ENCODE measurements at regions not wholly inside any gene's neighbourhood (a gene's known extent, or its start where the extent isn't known, plus 50 kb on each side); places are given as distances from the start of the nearest gene placed in this dataset.

GRCh38 chr15:95499397-95499796 lies 831.1 kb upstream of the NR2F2 start:
- Histone ChIP-seq H3K23me2 (ENCODE audit: low read depth, low read length) (no peaks in the 10 kb centered on the region), H4K8ac (ENCODE audit: extremely low read depth, insufficient read depth, low read length) (no peak overlapping the region), H2AFZ (ENCODE audit: low read length) (0 out of 2 replicates have a peak overlapping the region, but pooled peaks have one; percentile 23), H3K14ac (ENCODE audit: insufficient read length) (no peak overlapping the region), H2BK15ac (ENCODE audit: low read length) (no peak overlapping the region), H2BK20ac (ENCODE audit: low read length) (no peak overlapping the region), H3K4me2 (ENCODE audit: insufficient read depth in 1 of 2, low read depth in 2 of 2, low read length in 2 of 2) (no peak overlapping the region), H2BK5ac (ENCODE audit: low read depth, low read length) (no peak overlapping the region), H2AK5ac (ENCODE audit: low read depth, low read length) (no peak overlapping the region), H3K79me1 (ENCODE audit: low read depth, low read length) (no peaks in the 10 kb centered on the region), H3K36me3 (ENCODE audit: control insufficient read depth in 2 of 4, insufficient read depth in 4 of 4, low read length in 3 of 4) (no peaks in the 10 kb centered on the region), H3K9ac (replicated peaks in 1 of 4; ENCODE audit: extremely low read depth in 1 of 4, low read depth in 3 of 4, low read length in 3 of 4) (no peak overlapping the region), H2BK120ac (replicated peaks; ENCODE audit: low read depth, low read length) (no peak overlapping the region), H3K56ac (replicated peaks; ENCODE audit: insufficient read length, low read depth, low read length) (no peak overlapping the region), H3K9me3 (ENCODE audit: insufficient read depth in 2 of 2, low read depth in 1 of 2, low read length in 1 of 2) (no peaks in the 10 kb centered on the region), H3K79me2 (ENCODE audit: control insufficient read depth in 1 of 2, insufficient read depth in 2 of 2, low read length in 2 of 2) (no peaks in the 10 kb centered on the region), H3K4me3 (ENCODE audit: extremely low read depth in 1 of 4, insufficient read depth in 2 of 4, low read depth in 3 of 4, low read length in 4 of 4) (no peak overlapping the region), H3K4ac (replicated peaks; ENCODE audit: insufficient read length, low read depth, low read length) (no peak overlapping the region), H4K20me1 (replicated peaks in 1 of 2; ENCODE audit: control insufficient read depth in 1 of 2, insufficient read depth in 2 of 2, low read length in 2 of 2) (no peaks in the 10 kb centered on the region), H3K27ac (ENCODE audit: low read depth, low read length) (no peak overlapping the region), H2BK12ac (ENCODE audit: low read depth, low read length) (no peak overlapping the region), H4K5ac (ENCODE audit: insufficient read length, low read depth, low read length) (no peak overlapping the region), H3K4me1 (replicated peaks in 1 of 4; ENCODE audit: control insufficient read depth in 3 of 4, insufficient read depth in 4 of 4, low read length in 3 of 4) (no peaks in the 10 kb centered on the region), H3K27me3 (replicated peaks in 1 of 4; ENCODE audit: control insufficient read depth in 3 of 4, extremely low read depth in 1 of 4, insufficient read depth in 3 of 4, low read length in 3 of 4) (no peaks in the 10 kb centered on the region), H3K18ac (ENCODE audit: extremely low read depth, low read length) (no peak overlapping the region), H4K91ac (replicated peaks; ENCODE audit: insufficient read length, low read length) (no peak overlapping the region), H3K23ac (ENCODE audit: insufficient read length) (no peak overlapping the region)
- FAIRE-seq (no peak), DNase-seq (ENCODE audit: low read depth in 1 of 2, low spot score in 2 of 2) (no peak)
- WGBS, 2 experiments (ENCODE audit: extremely low coverage in 1 of 2, insufficient coverage in 1 of 2, insufficient read length in 1 of 2, insufficient replicate concordance in 2 of 2, low coverage in 1 of 2, low lambda C conversion rate in 2 of 2, missing lambda C conversion rate in 1 of 2): 77% methylated on average over 3 of the region's 3 CpGs; no CpG with 5 or more reads in 1 of the 2 experiments
- ChIA-PET POLR2A (ENCODE audit: partially characterized antibody) (no interaction called here), CTCF (ENCODE audit: partially characterized antibody) (no interaction called here)
- TF ChIP-seq TAF1 (IDR thresholded peaks at IDR 0.05; ENCODE audit: low read depth, low read length): no peak
- TF ChIP-seq CTCF (IDR thresholded peaks at IDR 0.05; ENCODE audit: control extremely low read depth in 1 of 3, insufficient read depth in 1 of 3, low read depth in 1 of 3, low read length in 3 of 3): no peak
- TF ChIP-seq SP1 (IDR thresholded peaks at IDR 0.05; ENCODE audit: low read depth, low read length): no peak
- no peak for TF ChIP-seq CTBP2 (IDR thresholded peaks at IDR 0.05; ENCODE audit: borderline replicate concordance, insufficient read depth, insufficient read length, low read length)

Measured in H1 (cell line).